ENCODE measurements at regions not wholly inside any gene's neighbourhood (a gene's known extent, or its start where the extent isn't known, plus 50 kb on each side); places are given as distances from the start of the nearest gene placed in this dataset.

- TF ChIP-seq CTCF (IDR thresholded peaks at IDR 0.05), result no peak
- no peak for TF ChIP-seq POLR2AphosphoS5 (IDR thresholded peaks at IDR 0.05)
- no peak for TF ChIP-seq POLR2A (IDR thresholded peaks at IDR 0.05)
Measured at GRCh38 chr1:69475021-69475420, 92.7 kb upstream of the LRRC7 start.

All from gastroesophageal sphincter (tissue), 3 donors.